AG10803 (cell line): ENCODE measurements at regions not wholly inside any gene's neighbourhood (a gene's known extent, or its start where the extent isn't known, plus 50 kb on each side); places are given as distances from the start of the nearest gene placed in this dataset.
A peak's percentile ranks its signal among the peaks of the same experiment; 100 is the strongest.

Experiments
- DNase-seq: peaks from one replicate; pipeline ENCODE4 v3.0.0; 2010; ENCODE audit warnings: low read depth
- H3K4me3 ChIP-seq: 2 replicates; pipeline ENCODE4 v1.5.1; 2011; ENCODE audit warnings: mild to moderate bottlenecking, low read length, control low read depth
- CTCF ChIP-seq: conservative IDR thresholded peaks from 2 replicates; pipeline ENCODE4 v1.5.1; 2011; ENCODE audit warnings: mild to moderate bottlenecking, low read length, control low read depth, inconsistent platforms

- no peak overlapping the region for H3K4me3 ChIP-seq
- no peak for DNase-seq
- TF ChIP-seq CTCF = no peak
Observed at GRCh38 chr7:46897381-46897780, 684.5 kb downstream of the TNS3 start.

GRCh38 chr7:46886669-46887374 lies 695.1 kb downstream of the TNS3 start:
- no peak for TF ChIP-seq CTCF
- H3K4me3 ChIP-seq = no peak overlapping the region
- no peak for DNase-seq

- no peak overlapping the region for H3K4me3 ChIP-seq
- TF ChIP-seq CTCF = no peak
- DNase-seq = no peak
Observed at GRCh38 chr7:46885167-46885566, 696.7 kb downstream of the TNS3 start.

- TF ChIP-seq CTCF = no peak
- no peak for DNase-seq
- no peak overlapping the region for H3K4me3 ChIP-seq
Observed at GRCh38 chr7:46881507-46882127, 700.3 kb downstream of the TNS3 start.

GRCh38 chr7:46880508-46881196 lies 701.3 kb downstream of the TNS3 start:
- H3K4me3 ChIP-seq = no peak overlapping the region
- no peak for TF ChIP-seq CTCF
- DNase-seq = no peak

- no peak for TF ChIP-seq CTCF
- H3K4me3 ChIP-seq = no peak overlapping the region
- DNase-seq = no peak
Observed at GRCh38 chr7:46879783-46880182, 702.1 kb downstream of the TNS3 start.

- TF ChIP-seq CTCF = no peak
- no peak overlapping the region for H3K4me3 ChIP-seq
- DNase-seq = peak; percentile 18
Observed at GRCh38 chr7:46871516-46871915, 710.4 kb downstream of the TNS3 start.
